ENCODE measurements at regions not wholly inside any gene's neighbourhood (a gene's known extent, or its start where the extent isn't known, plus 50 kb on each side); places are given as distances from the start of the nearest gene placed in this dataset.

GRCh38 chr16:65375651-65376050 lies 253.8 kb upstream of the CDH11 start:
- TF ChIP-seq CEBPB (IDR thresholded peaks at IDR 0.05) (no peak), YY1 (IDR thresholded peaks at IDR 0.05; ENCODE audit: low read depth) (no peak), TCF12 (IDR thresholded peaks at IDR 0.05; ENCODE audit: low read depth) (no peak), NFIC (IDR thresholded peaks at IDR 0.05) (no peak), EGR1 (IDR thresholded peaks at IDR 0.05) (no peak), TAF1 (IDR thresholded peaks at IDR 0.05; ENCODE audit: low read depth) (no peak), TEAD4 (IDR thresholded peaks at IDR 0.05) (no peak), CREB1 (IDR thresholded peaks at IDR 0.05; ENCODE audit: low read depth) (no peak), USF1 (IDR thresholded peaks at IDR 0.05) (no peak), MAX (IDR thresholded peaks at IDR 0.05) (no peak), FOXM1 (IDR thresholded peaks at IDR 0.05; ENCODE audit: borderline replicate concordance, low read depth) (no peak), ZBTB7A (IDR thresholded peaks at IDR 0.05; ENCODE audit: low read depth) (no peak), EP300 (IDR thresholded peaks at IDR 0.05; ENCODE audit: borderline replicate concordance) (no peak)

- TF ChIP-seq MAX (IDR thresholded peaks at IDR 0.05): no peak
- no peak for TF ChIP-seq REST (IDR thresholded peaks at IDR 0.05; ENCODE audit: low read depth)
- TF ChIP-seq TAF1 (IDR thresholded peaks at IDR 0.05; ENCODE audit: low read depth): no peak
- no peak for TF ChIP-seq CREB1 (IDR thresholded peaks at IDR 0.05; ENCODE audit: low read depth)
- no peak for TF ChIP-seq RAD21 (IDR thresholded peaks at IDR 0.05; ENCODE audit: low read depth)
- no peak for TF ChIP-seq ZBTB7A (IDR thresholded peaks at IDR 0.05; ENCODE audit: low read depth)
- TF ChIP-seq YY1 (IDR thresholded peaks at IDR 0.05; ENCODE audit: low read depth): no peak
- TF ChIP-seq EP300 (IDR thresholded peaks at IDR 0.05; ENCODE audit: borderline replicate concordance): no peak
- TF ChIP-seq TCF12 (IDR thresholded peaks at IDR 0.05; ENCODE audit: low read depth): no peak
- TF ChIP-seq EGR1 (IDR thresholded peaks at IDR 0.05): no peak
- TF ChIP-seq TEAD4 (IDR thresholded peaks at IDR 0.05): no peak
Observed at GRCh38 chr16:65373097-65373496, 251.2 kb upstream of the CDH11 start.

- no peak for TF ChIP-seq EGR1 (IDR thresholded peaks at IDR 0.05)
- no peak for TF ChIP-seq YY1 (IDR thresholded peaks at IDR 0.05; ENCODE audit: low read depth)
Observed at GRCh38 chr16:65372171-65372570, 250.3 kb upstream of the CDH11 start.

- no peak for TF ChIP-seq NFIC (IDR thresholded peaks at IDR 0.05)
- TF ChIP-seq EP300 (IDR thresholded peaks at IDR 0.05; ENCODE audit: borderline replicate concordance): no peak
- no peak for TF ChIP-seq YY1 (IDR thresholded peaks at IDR 0.05; ENCODE audit: low read depth)
- TF ChIP-seq MAX (IDR thresholded peaks at IDR 0.05): no peak
- TF ChIP-seq ZBTB7A (IDR thresholded peaks at IDR 0.05; ENCODE audit: low read depth): no peak
- TF ChIP-seq FOXM1 (IDR thresholded peaks at IDR 0.05; ENCODE audit: borderline replicate concordance, low read depth): no peak
- TF ChIP-seq RAD21 (IDR thresholded peaks at IDR 0.05; ENCODE audit: low read depth): no peak
- TF ChIP-seq CEBPB (IDR thresholded peaks at IDR 0.05): no peak
- no peak for TF ChIP-seq CREB1 (IDR thresholded peaks at IDR 0.05; ENCODE audit: low read depth)
- TF ChIP-seq TAF1 (IDR thresholded peaks at IDR 0.05; ENCODE audit: low read depth): no peak
- no peak for TF ChIP-seq USF1 (IDR thresholded peaks at IDR 0.05)
- no peak for TF ChIP-seq TEAD4 (IDR thresholded peaks at IDR 0.05)
- TF ChIP-seq EGR1 (IDR thresholded peaks at IDR 0.05): no peak
Observed at GRCh38 chr16:65365732-65366715, 244.2 kb upstream of the CDH11 start.

GRCh38 chr16:65355706-65356105 lies 233.8 kb upstream of the CDH11 start:
- TF ChIP-seq EGR1 (IDR thresholded peaks at IDR 0.05) (no peak), NFIC (IDR thresholded peaks at IDR 0.05) (no peak), EP300 (IDR thresholded peaks at IDR 0.05; ENCODE audit: borderline replicate concordance) (no peak), RAD21 (IDR thresholded peaks at IDR 0.05; ENCODE audit: low read depth) (no peak), CEBPB (IDR thresholded peaks at IDR 0.05) (no peak), ZBTB7A (IDR thresholded peaks at IDR 0.05; ENCODE audit: low read depth) (no peak), YY1 (IDR thresholded peaks at IDR 0.05; ENCODE audit: low read depth) (no peak), MAX (IDR thresholded peaks at IDR 0.05) (no peak), TEAD4 (IDR thresholded peaks at IDR 0.05) (no peak)

- TF ChIP-seq USF1 (IDR thresholded peaks at IDR 0.05) (no peak), MAX (IDR thresholded peaks at IDR 0.05) (no peak), TAF1 (IDR thresholded peaks at IDR 0.05; ENCODE audit: low read depth) (no peak), EP300 (IDR thresholded peaks at IDR 0.05; ENCODE audit: borderline replicate concordance) (no peak), NFIC (IDR thresholded peaks at IDR 0.05) (no peak), FOXM1 (IDR thresholded peaks at IDR 0.05; ENCODE audit: borderline replicate concordance, low read depth) (no peak), TEAD4 (IDR thresholded peaks at IDR 0.05) (no peak), RAD21 (IDR thresholded peaks at IDR 0.05; ENCODE audit: low read depth) (no peak), TCF12 (IDR thresholded peaks at IDR 0.05; ENCODE audit: low read depth) (no peak)
Observed at GRCh38 chr16:65353183-65353582, 231.3 kb upstream of the CDH11 start.

Measured in Ishikawa (cell line).